ENCODE measurements at regions not wholly inside any gene's neighbourhood (a gene's known extent, or its start where the extent isn't known, plus 50 kb on each side); places are given as distances from the start of the nearest gene placed in this dataset.
"Not testable (repeated sequence)": the region's sequence is repeated elsewhere in the genome, so short reads cannot be mapped to it uniquely, and the experiment has no call there.

DNA sequence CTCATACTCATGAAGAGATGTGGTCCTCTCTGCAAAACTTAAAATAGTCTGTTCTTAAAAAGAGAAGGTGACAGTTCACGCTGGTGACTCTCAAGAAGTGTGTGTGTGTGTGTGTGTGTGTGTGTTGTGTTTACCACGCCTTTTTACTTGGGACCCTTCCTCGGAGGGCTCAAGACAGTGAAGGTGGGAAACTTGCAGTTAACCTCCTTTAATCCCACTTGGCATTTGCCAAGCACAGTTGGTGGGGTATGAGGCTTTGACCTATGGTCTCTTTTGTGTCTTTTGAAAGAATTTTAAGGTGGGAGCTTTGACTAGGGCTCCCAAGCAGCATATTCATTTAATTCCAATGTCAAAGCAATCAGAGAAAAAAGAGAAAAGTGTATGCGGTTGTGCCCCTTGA lies 395.8 kb downstream of the TFAP2B start:
- no peak overlapping the region for H3K4me3 ChIP-seq (ENCODE audit: low read depth, low read length)
- no peak for DNase-seq (ENCODE audit: low read depth)
- TF ChIP-seq, protein P1, sequence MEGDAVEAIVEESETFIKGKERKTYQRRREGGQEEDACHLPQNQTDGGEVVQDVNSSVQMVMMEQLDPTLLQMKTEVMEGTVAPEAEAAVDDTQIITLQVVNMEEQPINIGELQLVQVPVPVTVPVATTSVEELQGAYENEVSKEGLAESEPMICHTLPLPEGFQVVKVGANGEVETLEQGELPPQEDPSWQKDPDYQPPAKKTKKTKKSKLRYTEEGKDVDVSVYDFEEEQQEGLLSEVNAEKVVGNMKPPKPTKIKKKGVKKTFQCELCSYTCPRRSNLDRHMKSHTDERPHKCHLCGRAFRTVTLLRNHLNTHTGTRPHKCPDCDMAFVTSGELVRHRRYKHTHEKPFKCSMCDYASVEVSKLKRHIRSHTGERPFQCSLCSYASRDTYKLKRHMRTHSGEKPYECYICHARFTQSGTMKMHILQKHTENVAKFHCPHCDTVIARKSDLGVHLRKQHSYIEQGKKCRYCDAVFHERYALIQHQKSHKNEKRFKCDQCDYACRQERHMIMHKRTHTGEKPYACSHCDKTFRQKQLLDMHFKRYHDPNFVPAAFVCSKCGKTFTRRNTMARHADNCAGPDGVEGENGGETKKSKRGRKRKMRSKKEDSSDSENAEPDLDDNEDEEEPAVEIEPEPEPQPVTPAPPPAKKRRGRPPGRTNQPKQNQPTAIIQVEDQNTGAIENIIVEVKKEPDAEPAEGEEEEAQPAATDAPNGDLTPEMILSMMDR (conservative IDR thresholded peaks at IDR 0.05; ENCODE audit: low read depth, low read length): no peak

- TF ChIP-seq, protein P1 (conservative IDR thresholded peaks at IDR 0.05; ENCODE audit: low read depth, low read length): no peak
- no peak for DNase-seq (ENCODE audit: low read depth)
- no peak overlapping the region for H3K4me3 ChIP-seq (ENCODE audit: low read depth, low read length)
Observed at GRCh38 chr6:51218181-51218580, 399.5 kb downstream of the TFAP2B start.

DNA sequence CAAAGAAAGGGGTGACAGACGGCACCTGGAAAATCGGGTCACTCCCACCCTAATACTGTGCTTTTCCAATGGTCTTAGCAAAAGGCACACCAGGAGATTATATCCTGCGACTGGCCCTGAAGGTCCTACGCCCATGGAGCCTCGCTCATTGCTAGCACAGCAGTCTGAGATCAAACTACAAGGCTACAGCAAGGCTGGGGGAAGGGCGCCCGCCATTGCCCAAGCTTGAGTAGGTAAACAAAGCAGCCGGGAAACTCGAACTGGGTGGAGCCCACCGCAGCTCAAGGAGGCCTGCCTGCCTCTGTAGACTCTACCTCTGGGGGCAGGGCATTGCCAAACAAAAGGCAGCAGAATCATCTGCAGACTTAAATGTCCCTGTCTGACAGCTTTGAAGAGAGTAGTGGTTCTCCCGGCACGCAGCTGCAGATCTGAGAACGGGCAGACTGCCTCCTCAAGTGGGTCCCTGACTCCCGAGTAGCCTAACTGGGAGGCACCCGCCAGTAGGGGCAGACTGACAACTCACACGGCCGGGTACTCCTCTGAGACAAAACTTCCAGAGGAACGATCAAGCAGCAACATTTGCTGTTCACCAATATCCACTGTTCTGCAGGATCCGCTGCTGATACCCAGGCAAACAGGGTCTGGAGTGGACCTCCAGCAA lies 406.0 kb downstream of the TFAP2B start:
- not testable (repeated sequence) for DNase-seq (ENCODE audit: low read depth); H3K4me3 ChIP-seq (ENCODE audit: low read depth, low read length)

DNA sequence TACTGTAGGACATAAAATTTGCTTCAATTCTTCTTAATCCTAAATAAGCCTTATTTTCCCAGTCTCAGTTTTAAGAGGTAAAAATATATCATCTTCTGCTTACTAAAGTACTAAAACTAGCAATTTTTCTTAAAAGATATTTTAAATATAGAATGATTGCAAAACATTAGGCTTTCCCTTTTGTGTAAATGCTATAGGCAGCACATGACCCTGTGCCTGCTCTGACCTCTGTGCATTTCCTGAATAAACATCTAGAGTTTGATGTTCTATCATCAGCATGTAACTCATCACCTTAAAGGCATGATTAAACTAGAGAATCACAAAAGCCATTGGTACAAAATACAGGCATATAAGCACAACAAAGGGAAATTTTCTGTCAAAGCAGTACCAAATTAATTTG lies 422.7 kb downstream of the TFAP2B start:
- no peak for DNase-seq (ENCODE audit: low read depth)
- H3K4me3 ChIP-seq (ENCODE audit: low read depth, low read length): no peak overlapping the region
- TF ChIP-seq, protein P1 (conservative IDR thresholded peaks at IDR 0.05; ENCODE audit: low read depth, low read length): no peak

DNA sequence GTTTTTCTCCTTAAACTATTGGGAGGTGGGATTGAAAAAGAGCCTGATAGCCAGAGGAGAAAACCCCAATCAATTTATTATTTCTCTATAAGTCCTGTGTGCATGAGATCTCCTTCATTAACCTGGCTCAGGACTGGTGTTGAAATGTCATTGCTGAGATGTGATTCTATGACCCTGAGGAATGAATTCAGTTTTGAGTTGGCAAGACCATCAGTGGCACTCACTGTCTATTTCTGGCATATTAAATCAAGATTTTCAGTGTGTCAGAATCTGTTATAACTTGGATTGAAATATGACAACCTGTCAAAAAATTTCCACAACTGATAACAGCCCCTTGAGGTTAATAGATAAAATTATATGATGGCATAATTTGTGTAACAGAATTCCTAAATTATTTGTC lies 431.1 kb downstream of the TFAP2B start:
- no peak overlapping the region for H3K4me3 ChIP-seq (ENCODE audit: low read depth, low read length)
- TF ChIP-seq, protein P1 (conservative IDR thresholded peaks at IDR 0.05; ENCODE audit: low read depth, low read length): no peak

DNA sequence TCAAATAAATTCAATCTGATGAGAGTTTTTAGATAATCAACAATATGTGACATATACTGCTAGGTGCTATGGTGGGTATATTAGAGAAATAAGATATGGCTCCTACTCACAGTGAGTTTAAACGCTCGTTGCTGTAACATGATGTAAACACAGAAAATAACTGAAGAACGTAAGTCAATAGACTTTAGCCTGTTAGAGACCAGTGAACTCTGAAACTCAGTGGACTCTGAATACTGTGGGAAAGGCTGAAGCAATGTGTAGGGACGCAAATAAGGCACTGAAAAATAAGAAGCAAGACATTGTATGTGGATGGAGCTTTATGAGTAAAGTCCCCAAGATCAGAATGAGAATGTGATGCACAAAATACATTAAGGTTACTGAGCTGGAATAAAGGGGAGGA lies 431.6 kb downstream of the TFAP2B start:
- H3K4me3 ChIP-seq (ENCODE audit: low read depth, low read length): no peak overlapping the region
- TF ChIP-seq, protein P1 (conservative IDR thresholded peaks at IDR 0.05; ENCODE audit: low read depth, low read length): no peak
- no peak for DNase-seq (ENCODE audit: low read depth)

More for the DNA sequence above, 431.1 kb downstream of the TFAP2B start:
- DNase-seq (ENCODE audit: low read depth): no peak

DNA sequence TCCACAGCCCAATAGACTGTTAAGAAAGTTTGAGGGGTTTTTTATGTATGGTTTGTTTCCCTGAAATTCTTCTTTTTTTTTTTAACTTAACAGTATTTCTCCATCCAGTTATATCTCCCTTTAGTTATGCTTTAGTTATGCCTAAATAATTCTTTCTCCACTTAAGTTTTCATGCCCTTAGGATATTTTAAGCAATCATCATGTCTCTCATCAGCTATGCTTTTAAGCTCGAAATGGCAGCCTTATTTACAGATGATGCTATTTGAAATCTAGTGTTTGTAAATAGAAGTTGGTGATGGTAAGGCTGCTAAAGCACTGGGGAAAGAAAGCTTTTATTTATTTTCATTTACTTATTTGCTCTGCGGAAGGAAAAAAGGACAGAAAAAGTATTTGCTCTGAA lies 439.3 kb downstream of the TFAP2B start:
- TF ChIP-seq, protein P1 (conservative IDR thresholded peaks at IDR 0.05; ENCODE audit: low read depth, low read length): no peak
- DNase-seq (ENCODE audit: low read depth): no peak
- H3K4me3 ChIP-seq (ENCODE audit: low read depth, low read length): no peak overlapping the region

Data from choroid plexus epithelial cell (primary cell).